GM12878 (cell line): ENCODE measurements at regions not wholly inside any gene's neighbourhood (a gene's known extent, or its start where the extent isn't known, plus 50 kb on each side); places are given as distances from the start of the nearest gene placed in this dataset.

ENCODE experiments used
- ATAC-seq: fragments of 200-7000 bp; cut with Tn5 transposase; 3 replicates; pipeline ENCODE4 v1.9.1; 2020; ENCODE audit warnings: mild to moderate bottlenecking, moderate library complexity
- BruUV-seq: library from RNA; stranded (reverse); fragments of 400-500 nt; replicated peaks from 2 replicates; lab custom pipeline; 2021; lab: Mats Ljungman, UMichigan
- CTCF ChIA-PET: fragments of 300-600 bp; sonication (Branson Sonifier 250); formaldehyde crosslinking; extraction: SDS; loops from one replicate; lab custom pipeline; 2021; ENCODE audit warnings: inconsistent platforms; lab: Yijun Ruan, JAX
- POLR2A ChIA-PET: fragments of 350-600 bp; formaldehyde crosslinking; extraction: SDS; loops from one replicate; lab custom pipeline; 2021; ENCODE audit warnings: inconsistent platforms; lab: Charles Lee
- RAD21 ChIA-PET: fragments of 300-600 bp; sonication (Branson Sonifier 250); formaldehyde crosslinking; loops from one replicate; lab custom pipeline; 2023; ENCODE audit warnings: antibody characterized with exemption; ENCODE audit not compliant: unreplicated experiment; lab: Charles Lee
- SMC1A ChIA-PET: fragments of 300-600 bp; sonication (Branson Sonifier 250); formaldehyde crosslinking; loops from one replicate; lab custom pipeline; 2023; ENCODE audit not compliant: unreplicated experiment, uncharacterized antibody; lab: Charles Lee
- DNase-seq: peaks from one replicate; pipeline ENCODE4 v3.0.0-alpha.2; 2011; ENCODE audit warnings: low read depth, low spot score
- FAIRE-seq: peaks from 3 replicates; lab custom pipeline; 2011; peaks lifted over from hg19 to GRCh38; lab: Jason Lieb, UNC
- H2AFZ ChIP-seq: 2 replicates; pipeline ENCODE4 v1.6.0; 2011; ENCODE audit warnings: low read depth, low read length, control low read depth; ENCODE audit not compliant: control insufficient read depth
- H3K27ac ChIP-seq: 2 replicates; pipeline ENCODE4 v1.5.1; 2011; ENCODE audit warnings: control low read depth; ENCODE audit not compliant: control insufficient read depth, insufficient read depth
- H3K27me3 ChIP-seq, 2 experiments: replicated peaks in 1 of 2; 2 replicates each; pipeline versions ENCODE4 v1.6.0 to v1.6.1; 2011; ENCODE audit warnings: low read length in 1 of 2; ENCODE audit not compliant: control insufficient read depth in 2 of 2, insufficient read depth in 2 of 2
- H3K36me3 ChIP-seq, 2 experiments: 2 replicates each; pipeline ENCODE4 v1.5.1; 2011; ENCODE audit warnings: low read length in 1 of 2; ENCODE audit not compliant: control insufficient read depth in 2 of 2, insufficient read depth in 2 of 2
- H3K4me1 ChIP-seq: 2 replicates; pipeline ENCODE4 v1.6.1; 2011; ENCODE audit warnings: mild to moderate bottlenecking, low read length, moderate library complexity, mixed read lengths; ENCODE audit not compliant: control insufficient read depth, insufficient read depth
- H3K4me2 ChIP-seq: 2 replicates; pipeline ENCODE4 v1.6.0; 2011; ENCODE audit warnings: control low read depth; ENCODE audit not compliant: control insufficient read depth, insufficient read depth
- H3K4me3 ChIP-seq: fragments of 200-600 bp; sonication (generic); 2 replicates; pipeline ENCODE4 v1.5.1; 2016
- H3K79me2 ChIP-seq: 2 replicates; pipeline ENCODE4 v1.6.0; 2011; ENCODE audit warnings: low read length; ENCODE audit not compliant: control insufficient read depth, insufficient read depth
- H3K9ac ChIP-seq: 2 replicates; pipeline ENCODE4 v1.8.0; 2011; ENCODE audit warnings: low read length, control low read depth, mixed read lengths; ENCODE audit not compliant: control insufficient read depth, insufficient read depth
- H3K9me3 ChIP-seq: replicated peaks from 3 replicates; pipeline ENCODE4 v1.5.1; 2011; ENCODE audit warnings: mild to moderate bottlenecking, low read length; ENCODE audit not compliant: control insufficient read depth, insufficient read depth
- H4K20me1 ChIP-seq: 2 replicates; pipeline ENCODE4 v1.6.0; 2011; ENCODE audit not compliant: control insufficient read depth, insufficient read depth
- ASH2L ChIP-seq: fragments of 300-600, 200-600 bp; sonication (generic); IDR thresholded peaks from 2 replicates; pipeline ENCODE4 v1.6.1; 2017; ENCODE audit warnings: low read depth, mild to moderate bottlenecking, borderline replicate concordance
- BCL11A ChIP-seq: IDR thresholded peaks from 2 replicates; pipeline ENCODE4 v1.6.1; 2011; ENCODE audit warnings: low read depth, low read length
- ETV6 ChIP-seq, 2 experiments: fragments of 450-650 bp in 1 of 2; IDR thresholded peaks in 1 of 2; conservative IDR thresholded peaks in 1 of 2; 2 replicates each; pipeline ENCODE4 v1.6.1; 2014; ENCODE audit warnings: antibody characterized with exemption in 1 of 2, borderline replicate concordance in 1 of 2, low read depth in 1 of 2, mild to moderate bottlenecking in 1 of 2, moderate library complexity in 1 of 2
- GABPA ChIP-seq: IDR thresholded peaks from 2 replicates; pipeline ENCODE4 v1.6.1; 2014; ENCODE audit warnings: antibody characterized with exemption, low read depth, mild to moderate bottlenecking, inconsistent platforms
- HDAC2 ChIP-seq: fragments of 200-600 bp; sonication (generic); IDR thresholded peaks from 2 replicates; pipeline ENCODE4 v1.6.1; 2017
- HDGF ChIP-seq: fragments of 450-650 bp; IDR thresholded peaks from 2 replicates; pipeline ENCODE4 v1.6.1; 2016; ENCODE audit warnings: antibody characterized with exemption
- JUNB ChIP-seq: IDR thresholded peaks from 2 replicates; pipeline ENCODE4 v1.6.1; 2016; ENCODE audit warnings: antibody characterized with exemption, mild to moderate bottlenecking
- MLLT1 ChIP-seq: fragments of 450-650 bp; IDR thresholded peaks from 2 replicates; pipeline ENCODE4 v1.6.1; 2016; ENCODE audit warnings: mild to moderate bottlenecking
- NKRF ChIP-seq: fragments of 450-650 bp; conservative IDR thresholded peaks from 2 replicates; pipeline ENCODE4 v1.6.1; 2017; ENCODE audit warnings: mild to moderate bottlenecking, moderate library complexity
- PAX5 ChIP-seq: IDR thresholded peaks from 2 replicates; pipeline ENCODE4 v1.6.1; 2011; ENCODE audit warnings: low read depth, low read length, borderline replicate concordance
- RAD21 ChIP-seq: IDR thresholded peaks from 2 replicates; pipeline ENCODE4 v1.6.1; 2011; ENCODE audit warnings: mild to moderate bottlenecking, low read depth, low read length, moderate library complexity; ENCODE audit not compliant: insufficient read depth
- TCF7 ChIP-seq: IDR thresholded peaks from 2 replicates; pipeline ENCODE4 v1.6.1; 2014; ENCODE audit warnings: antibody characterized with exemption, borderline replicate concordance
- ZNF384 ChIP-seq: IDR thresholded peaks from 2 replicates; pipeline ENCODE4 v1.6.1; 2012; ENCODE audit warnings: low read depth, mild to moderate bottlenecking, low read length, improper control_type of control experiment, borderline replicate concordance
- ZZZ3 ChIP-seq: IDR thresholded peaks from 2 replicates; pipeline ENCODE4 v1.6.1; 2011; ENCODE audit warnings: low read depth; ENCODE audit not compliant: control insufficient read depth, insufficient read length
- WGBS: methylation state at CpG from one replicate; pipeline ENCODE4 v1.1.6; 2016; ENCODE audit warnings: low lambda C conversion rate; ENCODE audit not compliant: insufficient replicate concordance, insufficient coverage; ENCODE audit errors: missing lambda C conversion rate; 5-methylcytosine and 5-hydroxymethylcytosine counted together
- in situ Hi-C: fragments of 300-500 bp; cut with MboI; formaldehyde crosslinking; loops from 9 replicates; pipeline ENCODE4 v1.14.3; 2018; ENCODE audit warnings: mixed read lengths
- intact Hi-C: fragments of 100-400 bp; cut with micrococcal nuclease; formaldehyde crosslinking; loops from one replicate; pipeline ENCODE4 v1.14.2; 2022; ENCODE audit not compliant: unreplicated experiment

- H3K27ac ChIP-seq: no peak overlapping the region
- H3K36me3 ChIP-seq: no peaks in the 10 kb centered on the region
- H3K4me1 ChIP-seq: no peaks in the 10 kb centered on the region
- peak; percentile 54 for DNase-seq
- no peaks in the 10 kb centered on the region for H3K9me3 ChIP-seq
- H3K4me2 ChIP-seq: no peak overlapping the region
- no peak for FAIRE-seq
- BruUV-seq: no TSS peak
- H4K20me1 ChIP-seq: no peaks in the 10 kb centered on the region
- 0% methylated on average over 1 of the region's 1 CpG for WGBS
- no peak overlapping the region for H3K4me3 ChIP-seq
- H3K79me2 ChIP-seq: no peaks in the 10 kb centered on the region
- no peaks in the 10 kb centered on the region for H3K27me3 ChIP-seq
- H3K9ac ChIP-seq: no peak overlapping the region
- ATAC-seq: no peak
- ChIA-PET CTCF (interaction anchor here (1.0 to 2.7 kb wide), 8 partner anchors 10 to 198 kb away, joined by 3 to 14 read pairs (median 6); no protein-coding TSS in a partner anchor), SMC1A (interaction anchor here (0.7 to 7.4 kb wide), 15 partner anchors 8 to 185 kb away, joined by 3 to 63 read pairs (median 4); no protein-coding TSS in a partner anchor), POLR2A (interaction anchor here (1.1 to 2.6 kb wide), 3 partner anchors 11 to 19 kb away, joined by 4 to 25 read pairs (median 4); no protein-coding TSS in a partner anchor), RAD21 (interaction anchor here (1.0 to 3.2 kb wide), 7 partner anchors 9 to 204 kb away, joined by 3 to 20 read pairs (median 5); no protein-coding TSS in a partner anchor)
- TF ChIP-seq HDAC2 (no peak), ZZZ3 (no peak), ASH2L (no peak), NKRF (no peak)
- intact Hi-C loops (no loop called here), in situ Hi-C loops (no loop called here)
- H2AFZ ChIP-seq: no peak overlapping the region
Observed at GRCh38 chr6:81950877-81951276, 198.4 kb upstream of the TENT5A start.

GRCh38 chr6:81948861-81949260, 196.4 kb upstream of the TENT5A start:
- in situ Hi-C loops: no loop called here
- ATAC-seq (no peak), DNase-seq (no peak), FAIRE-seq (no peak)
- Histone ChIP-seq H3K36me3 (no peaks in the 10 kb centered on the region), H3K9ac (no peak overlapping the region), H3K4me3 (no peak overlapping the region), H3K79me2 (no peaks in the 10 kb centered on the region), H3K4me1 (no peaks in the 10 kb centered on the region), H3K27me3 (no peaks in the 10 kb centered on the region), H3K27ac (no peak overlapping the region), H2AFZ (no peak overlapping the region), H3K4me2 (no peak overlapping the region), H3K9me3 (no peaks in the 10 kb centered on the region), H4K20me1 (no peaks in the 10 kb centered on the region)
- SMC1A ChIA-PET: interaction anchor here (0.9 to 7.4 kb wide), 9 partner anchors 9 to 182 kb away, joined by 3 to 63 read pairs (median 5); no protein-coding TSS in a partner anchor
- RAD21 ChIA-PET: interaction anchor here (1.0 to 3.2 kb wide), 3 partner anchors 9 to 176 kb away, joined by 3 to 20 read pairs (median 3); no protein-coding TSS in a partner anchor
- POLR2A ChIA-PET: interaction anchor here (1.7 to 2.6 kb wide), 2 partner anchors 9 to 42 kb away, joined by 4 to 25 read pairs; no protein-coding TSS in a partner anchor
- intact Hi-C loops: no loop called here
- no TSS peak for BruUV-seq
- CTCF ChIA-PET: interaction anchor here (1.0 to 2.7 kb wide), 3 partner anchors 12 to 19 kb away, joined by 3 to 8 read pairs (median 6); no protein-coding TSS in a partner anchor
- no peak for TF ChIP-seq RAD21
- TF ChIP-seq PAX5: no peak
- TF ChIP-seq MLLT1: no peak
- no peak for TF ChIP-seq ETV6 (conservative IDR thresholded peaks at IDR 0.05 in 1 of 2, IDR thresholded peaks at IDR 0.05 in 1 of 2; ENCODE audit: borderline replicate concordance in 1 of 2, low read depth in 1 of 2)
- TF ChIP-seq HDGF: no peak
- no peak for TF ChIP-seq JUNB
- no peak for TF ChIP-seq TCF7
- no peak for TF ChIP-seq BCL11A
- no peak for TF ChIP-seq GABPA
- TF ChIP-seq ZNF384: no peak
